GM21367 (cell line): ENCODE measurements at regions not wholly inside any gene's neighbourhood (a gene's known extent, or its start where the extent isn't known, plus 50 kb on each side); places are given as distances from the start of the nearest gene placed in this dataset.
"Not testable (repeated sequence)": the region's sequence is repeated elsewhere in the genome, so short reads cannot be mapped to it uniquely, and the experiment has no call there.

ENCODE experiments used
- ATAC-seq: cut with Tn5 transposase; IDR thresholded peaks from one replicate; pipeline ENCODE4 v1.9.1; 2021; ENCODE audit not compliant: unreplicated experiment

- ATAC-seq = peak; percentile 51
These were observed 86.2 kb upstream of the ARID1B start for GRCh38 chr6:156691018-156691417.

GRCh38 chr6:156689656-156690055, 87.5 kb upstream of the ARID1B start:
- ATAC-seq = no peak

GRCh38 chr6:156688620-156688971, 88.6 kb upstream of the ARID1B start:
- ATAC-seq = no peak

GRCh38 chr6:156687789-156688619, 89.2 kb upstream of the ARID1B start:
- peak; percentile 3 for ATAC-seq

DNA sequence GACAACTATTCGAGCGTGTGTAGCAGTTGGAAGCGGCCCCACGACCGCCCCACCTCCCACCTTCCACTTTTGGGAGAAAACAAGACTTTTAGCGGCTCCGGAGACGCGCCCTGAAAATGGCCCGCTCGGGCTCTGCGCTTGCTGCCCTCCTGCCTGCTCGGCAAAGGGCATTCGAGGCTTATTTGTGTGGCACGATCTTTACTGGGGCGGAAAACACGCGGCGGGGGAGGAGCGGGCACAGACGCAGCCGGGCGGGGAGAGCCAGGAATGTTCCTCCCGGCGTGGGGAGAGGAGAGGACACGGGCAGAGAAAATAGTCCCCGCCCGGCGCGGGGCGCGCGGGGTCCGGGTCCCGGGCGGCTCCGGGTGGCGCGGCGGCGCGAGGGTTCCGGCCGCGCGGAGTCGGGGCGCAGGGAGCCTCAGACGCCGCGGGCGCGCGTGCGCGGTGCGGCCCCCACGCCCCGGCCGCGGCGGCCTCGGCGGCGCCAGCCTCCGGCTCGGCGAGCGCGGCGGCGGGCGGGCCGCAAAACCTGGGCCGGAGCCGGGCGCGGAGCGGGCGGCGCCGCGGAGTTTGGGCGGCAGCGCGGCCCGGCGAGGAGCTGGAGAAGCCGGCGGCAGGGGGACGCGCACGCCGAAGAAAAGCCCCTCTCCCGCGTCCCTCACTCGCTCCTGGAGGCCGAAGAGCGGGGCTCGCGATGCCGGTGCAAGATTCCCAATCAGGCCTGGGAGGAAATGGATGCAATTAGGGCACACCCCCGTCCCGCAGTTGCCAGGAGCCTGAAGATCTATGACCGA, 90.0 kb upstream of the ARID1B start:
- peak; percentile 50 for ATAC-seq

GRCh38 chr6:156686301-156686994, 90.7 kb upstream of the ARID1B start:
- no peak for ATAC-seq

GRCh38 chr6:156685823-156686222, 91.4 kb upstream of the ARID1B start:
- no peak for ATAC-seq

- ATAC-seq = no peak
These were observed 93.4 kb upstream of the ARID1B start for GRCh38 chr6:156683821-156684220.

- ATAC-seq = no peak
These were observed 100.5 kb upstream of the ARID1B start for GRCh38 chr6:156676721-156677120.

GRCh38 chr6:156674197-156674596, 103.0 kb upstream of the ARID1B start:
- ATAC-seq = no peak

DNA sequence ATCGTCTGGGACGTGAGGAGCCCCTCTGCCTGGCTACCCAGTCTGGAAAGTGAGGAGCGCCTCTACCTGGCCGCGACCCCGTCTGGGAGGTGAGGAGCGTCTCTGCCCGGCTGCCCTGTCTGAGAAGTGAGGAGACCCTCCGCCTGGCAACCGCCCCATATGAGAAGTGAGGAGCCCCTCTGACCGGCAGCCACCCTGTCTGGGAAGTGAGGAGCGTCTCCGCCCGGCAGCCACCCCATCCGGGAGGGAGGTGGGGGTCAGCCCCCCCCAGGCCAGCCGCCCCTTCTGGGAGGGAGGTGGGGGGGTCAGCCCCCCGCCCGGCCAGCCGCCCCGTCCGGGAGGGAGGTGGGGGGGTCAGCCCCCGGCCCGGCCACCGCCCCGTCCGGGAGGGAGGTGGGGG, 107.1 kb upstream of the ARID1B start:
- ATAC-seq = not testable (repeated sequence)

DNA sequence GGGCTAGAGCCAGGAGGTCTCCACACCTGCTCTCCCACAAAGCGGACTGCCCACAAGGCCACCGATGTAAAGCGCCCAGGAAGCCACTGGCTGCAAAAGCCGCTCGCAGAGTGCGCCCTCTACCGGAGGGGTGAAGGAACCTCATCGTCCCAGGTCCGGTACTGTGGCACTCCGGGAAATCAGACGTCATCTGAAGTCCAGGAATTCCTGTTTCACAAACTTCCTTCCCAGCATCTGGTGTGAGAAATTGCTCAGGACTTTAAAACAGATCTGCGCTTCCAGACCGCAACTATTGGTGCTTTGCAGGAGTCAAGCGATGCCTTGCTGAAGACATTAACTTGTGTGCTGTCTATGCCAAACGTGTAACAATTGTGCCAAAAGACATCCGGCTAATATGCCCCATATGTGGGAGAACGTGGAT, 115.1 kb upstream of the ARID1B start:
- no peak for ATAC-seq

GRCh38 chr6:156660389-156660788, 116.8 kb upstream of the ARID1B start:
- ATAC-seq = no peak

- no peak for ATAC-seq
These were observed 117.4 kb upstream of the ARID1B start for GRCh38 chr6:156659822-156660198.

DNA sequence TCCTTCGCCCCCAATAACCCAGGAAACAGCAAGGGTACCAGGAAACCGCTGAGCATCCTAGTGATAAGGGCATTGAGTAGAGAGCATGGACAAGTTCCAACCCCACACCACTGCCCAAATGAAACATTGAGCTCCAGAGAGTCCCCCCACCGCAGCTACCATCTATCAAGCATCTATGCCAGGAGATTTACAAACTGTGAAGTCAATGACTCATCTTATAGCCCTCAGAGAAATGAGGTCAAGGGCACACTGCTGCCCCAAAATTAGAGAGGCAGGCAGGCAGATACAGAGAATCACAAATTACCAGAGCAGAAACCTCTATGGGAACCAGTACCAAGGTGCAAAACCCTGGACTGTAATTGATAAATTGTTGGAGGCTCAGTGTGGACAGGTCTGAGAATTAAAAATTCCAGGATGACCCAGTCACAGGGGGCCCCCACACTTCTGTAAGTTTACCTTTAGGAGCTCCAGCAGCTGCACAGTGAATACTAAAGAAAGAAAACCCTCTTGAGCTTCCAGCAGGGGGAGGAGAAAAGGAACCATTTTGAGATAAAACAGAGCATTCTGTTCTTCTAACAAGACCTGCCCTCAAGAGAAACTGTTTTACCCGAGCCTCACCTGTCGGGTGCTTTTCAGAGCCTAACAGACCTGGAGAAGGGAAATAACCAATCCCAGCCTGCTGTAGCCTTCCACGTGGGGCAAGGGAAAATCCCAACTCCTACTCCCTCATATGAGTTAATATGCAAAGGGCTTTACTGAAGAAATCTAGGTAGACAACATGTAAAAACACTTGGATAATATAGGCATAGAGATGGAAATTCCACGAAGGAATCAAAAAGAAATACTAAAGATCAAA, 118.0 kb upstream of the ARID1B start:
- no peak for ATAC-seq

DNA sequence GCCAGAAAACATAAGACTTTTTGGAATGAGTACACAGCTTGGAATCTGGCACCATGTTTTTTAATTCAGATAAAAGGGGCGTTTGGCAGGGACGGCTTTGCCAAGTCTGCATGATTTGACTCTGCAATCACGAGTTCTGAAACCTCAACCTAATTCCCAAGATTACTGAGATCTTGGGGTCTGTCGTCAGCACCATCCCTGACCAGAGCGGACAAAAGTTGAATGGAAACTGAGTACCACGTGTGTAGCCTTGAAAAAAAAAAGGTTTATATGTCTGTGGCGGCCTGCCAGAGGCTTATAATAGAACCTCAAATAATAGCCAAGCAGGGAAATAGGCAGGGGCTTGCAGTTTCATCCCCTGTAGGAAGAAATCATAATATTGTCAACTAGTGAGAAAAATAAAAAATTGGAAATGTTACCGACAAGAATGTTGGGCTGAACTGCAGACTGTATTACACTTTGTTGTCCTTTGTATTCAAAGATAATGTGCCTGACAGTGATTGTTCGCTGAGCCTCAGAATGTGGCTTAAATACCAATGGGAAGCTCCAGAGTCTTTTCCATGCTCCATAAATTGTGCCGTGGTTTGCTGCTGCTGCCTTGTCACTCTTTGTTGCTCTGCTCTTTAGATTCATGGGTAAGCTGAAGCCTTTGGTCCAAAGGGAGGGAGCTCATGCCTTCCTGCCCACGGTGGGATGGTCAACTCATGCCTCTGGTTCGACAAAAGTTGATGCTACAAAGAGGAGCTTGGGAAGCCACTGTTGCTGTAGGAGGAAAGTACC, 118.8 kb upstream of the ARID1B start:
- ATAC-seq = no peak

DNA sequence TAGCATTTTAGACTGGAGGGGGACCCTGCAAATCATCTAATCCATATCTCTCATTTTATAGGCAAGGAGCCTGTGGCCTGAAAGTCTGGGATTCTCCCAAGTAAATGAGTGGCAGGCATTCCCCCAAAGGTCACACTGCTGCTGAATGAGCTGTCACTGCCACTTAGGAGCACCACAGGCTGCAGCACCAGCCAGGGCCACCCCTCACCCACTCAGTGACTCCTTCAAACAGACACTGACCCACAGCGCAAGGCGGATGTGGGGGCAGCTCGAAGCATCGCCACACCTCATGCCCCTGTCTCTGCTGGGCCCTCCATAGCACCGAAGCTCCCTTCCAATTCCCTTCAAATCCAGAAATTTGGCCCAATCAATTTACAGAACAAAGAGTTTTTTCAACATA, 119.9 kb upstream of the ARID1B start:
- ATAC-seq = no peak

DNA sequence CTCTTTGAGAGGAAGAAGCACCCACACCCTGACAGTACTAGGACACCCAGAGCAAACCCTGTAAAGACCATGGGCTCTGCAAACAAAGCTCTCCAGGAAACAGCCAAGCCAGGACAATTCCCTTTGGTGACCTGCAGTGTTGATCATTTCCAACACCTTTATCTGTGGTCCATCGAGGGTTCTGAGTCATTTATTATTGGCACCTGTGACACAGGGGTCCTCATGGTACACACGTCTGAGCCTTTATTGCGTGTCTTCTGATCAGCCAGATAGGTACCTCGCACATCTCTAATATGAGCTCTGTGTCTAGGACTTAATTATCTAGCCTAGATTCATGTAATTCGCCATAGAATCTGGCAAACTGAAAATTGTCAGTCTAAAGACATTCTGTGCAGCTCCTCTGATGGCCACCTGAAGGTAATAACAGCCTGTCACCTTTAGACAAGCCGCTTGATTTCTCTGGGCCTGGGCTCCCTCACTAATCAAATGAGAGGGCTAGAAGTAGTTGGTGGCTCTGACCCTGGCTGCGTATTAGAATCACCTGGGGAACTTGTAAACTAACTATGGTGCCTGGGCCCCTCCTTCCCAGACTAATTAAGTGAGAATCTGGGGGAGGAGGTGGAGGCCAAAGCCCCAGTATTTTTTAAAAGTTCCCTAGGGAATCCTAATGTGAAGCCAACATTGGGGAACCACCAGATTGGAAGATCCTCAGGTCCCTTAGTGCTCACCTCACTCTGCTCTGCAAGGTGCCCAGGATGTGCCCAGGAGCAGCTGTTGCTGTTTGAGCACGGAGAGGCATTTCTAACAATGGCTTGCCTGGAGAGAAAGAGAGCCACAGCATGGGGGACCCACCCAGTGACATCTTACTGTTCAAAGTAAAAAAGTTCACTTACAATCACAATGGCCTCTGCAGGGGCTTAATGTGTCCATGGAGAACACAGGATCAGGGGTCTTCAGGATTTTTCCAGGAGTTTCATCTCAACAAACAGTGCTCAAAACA, 122.0 kb upstream of the ARID1B start:
- no peak for ATAC-seq

- no peak for ATAC-seq
These were observed 124.9 kb upstream of the ARID1B start for GRCh38 chr6:156652231-156652750.
